KMS-11 (cell line): ENCODE measurements at regions not wholly inside any gene's neighbourhood (a gene's known extent, or its start where the extent isn't known, plus 50 kb on each side); places are given as distances from the start of the nearest gene placed in this dataset.

Experiments used
- H2AFZ ChIP-seq: fragments of 200-600 bp; sonication (generic); 2 replicates; pipeline ENCODE4 v1.6.1; 2016; ENCODE audit warnings: antibody characterized with exemption, mixed run types, low read depth
- H3K27ac ChIP-seq: fragments of 200-600 bp; sonication (generic); 2 replicates; pipeline ENCODE4 v1.6.1; 2016; ENCODE audit warnings: mild to moderate bottlenecking, mixed run types
- H3K27me3 ChIP-seq: fragments of 200-600 bp; sonication (generic); 2 replicates; pipeline ENCODE4 v1.6.1; 2017; ENCODE audit warnings: mild to moderate bottlenecking, low read depth, mixed run types, moderate library complexity; ENCODE audit not compliant: insufficient read depth
- H3K36me3 ChIP-seq: fragments of 200-600 bp; sonication (generic); 2 replicates; pipeline ENCODE4 v1.6.1; 2017; ENCODE audit warnings: mild to moderate bottlenecking, mixed run types; ENCODE audit not compliant: insufficient read depth
- H3K4me1 ChIP-seq: fragments of 200-600 bp; sonication (generic); 2 replicates; pipeline ENCODE4 v1.6.1; 2016; ENCODE audit warnings: mild to moderate bottlenecking, low read depth, mixed run types; ENCODE audit not compliant: poor library complexity, severe bottlenecking
- H3K4me2 ChIP-seq: fragments of 200-600 bp; sonication (generic); 2 replicates; pipeline ENCODE4 v1.7.0; 2016; ENCODE audit warnings: mild to moderate bottlenecking, mixed run types
- H3K4me3 ChIP-seq: fragments of 200-600 bp; sonication (generic); IDR thresholded peaks from 2 replicates; pipeline ENCODE4 v1.6.1; 2017; ENCODE audit warnings: low read depth, low read length, mixed read lengths; ENCODE audit not compliant: insufficient read depth
- H3K79me2 ChIP-seq: fragments of 200-600 bp; sonication (generic); 2 replicates; pipeline ENCODE4 v1.6.1; 2016; ENCODE audit warnings: low read depth, mixed run types; ENCODE audit not compliant: insufficient read depth
- H3K9ac ChIP-seq: fragments of 200-600 bp; sonication (generic); 2 replicates; pipeline ENCODE4 v1.6.1; 2016; ENCODE audit warnings: mild to moderate bottlenecking, mixed run types
- H4K20me1 ChIP-seq: fragments of 200-600 bp; sonication (generic); 2 replicates; pipeline ENCODE4 v1.6.1; 2016; ENCODE audit warnings: mild to moderate bottlenecking, mixed run types; ENCODE audit not compliant: insufficient read depth
- TF ChIP-seq, protein P1 (sequence below): fragments of 200-600 bp; sonication (generic); conservative IDR thresholded peaks from 2 replicates; pipeline ENCODE4 v1.6.1; 2017; ENCODE audit warnings: low read depth, mild to moderate bottlenecking, antibody characterized with exemption, low read length, moderate library complexity, mixed read lengths

DNA sequence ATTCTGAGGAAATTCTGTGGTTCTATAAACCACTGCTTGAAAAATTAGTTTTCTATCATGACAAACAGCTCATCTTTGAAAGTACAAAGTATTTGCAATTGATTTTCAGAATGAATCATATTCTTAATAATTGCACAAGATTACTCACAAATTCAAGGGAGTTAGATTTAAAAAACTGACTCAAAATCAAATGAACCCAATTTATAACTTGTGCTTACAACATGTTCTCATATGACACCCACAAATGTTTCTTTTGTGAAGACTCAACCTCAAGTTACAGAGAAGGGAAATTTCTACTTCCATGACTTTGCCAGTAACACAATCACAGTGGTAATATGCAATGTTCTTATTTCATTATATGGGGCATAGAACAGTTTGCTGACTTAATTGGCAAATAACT lies 272.0 kb upstream of the ACTBL2 start:
- no peaks in the 10 kb centered on the region for H3K36me3 ChIP-seq
- TF ChIP-seq, protein P1, sequence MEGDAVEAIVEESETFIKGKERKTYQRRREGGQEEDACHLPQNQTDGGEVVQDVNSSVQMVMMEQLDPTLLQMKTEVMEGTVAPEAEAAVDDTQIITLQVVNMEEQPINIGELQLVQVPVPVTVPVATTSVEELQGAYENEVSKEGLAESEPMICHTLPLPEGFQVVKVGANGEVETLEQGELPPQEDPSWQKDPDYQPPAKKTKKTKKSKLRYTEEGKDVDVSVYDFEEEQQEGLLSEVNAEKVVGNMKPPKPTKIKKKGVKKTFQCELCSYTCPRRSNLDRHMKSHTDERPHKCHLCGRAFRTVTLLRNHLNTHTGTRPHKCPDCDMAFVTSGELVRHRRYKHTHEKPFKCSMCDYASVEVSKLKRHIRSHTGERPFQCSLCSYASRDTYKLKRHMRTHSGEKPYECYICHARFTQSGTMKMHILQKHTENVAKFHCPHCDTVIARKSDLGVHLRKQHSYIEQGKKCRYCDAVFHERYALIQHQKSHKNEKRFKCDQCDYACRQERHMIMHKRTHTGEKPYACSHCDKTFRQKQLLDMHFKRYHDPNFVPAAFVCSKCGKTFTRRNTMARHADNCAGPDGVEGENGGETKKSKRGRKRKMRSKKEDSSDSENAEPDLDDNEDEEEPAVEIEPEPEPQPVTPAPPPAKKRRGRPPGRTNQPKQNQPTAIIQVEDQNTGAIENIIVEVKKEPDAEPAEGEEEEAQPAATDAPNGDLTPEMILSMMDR: no peak
- H3K27ac ChIP-seq: no peak overlapping the region
- H4K20me1 ChIP-seq: no peaks in the 10 kb centered on the region
- no peaks in the 10 kb centered on the region for H3K79me2 ChIP-seq
- peaks cover 6% of the 10 kb centered on the region for H3K4me1 ChIP-seq
- no peaks in the 10 kb centered on the region for H3K27me3 ChIP-seq
- H3K4me3 ChIP-seq: no peak overlapping the region
- no peak overlapping the region for H3K9ac ChIP-seq
- no peak overlapping the region for H3K4me2 ChIP-seq
- no peak overlapping the region for H2AFZ ChIP-seq

DNA sequence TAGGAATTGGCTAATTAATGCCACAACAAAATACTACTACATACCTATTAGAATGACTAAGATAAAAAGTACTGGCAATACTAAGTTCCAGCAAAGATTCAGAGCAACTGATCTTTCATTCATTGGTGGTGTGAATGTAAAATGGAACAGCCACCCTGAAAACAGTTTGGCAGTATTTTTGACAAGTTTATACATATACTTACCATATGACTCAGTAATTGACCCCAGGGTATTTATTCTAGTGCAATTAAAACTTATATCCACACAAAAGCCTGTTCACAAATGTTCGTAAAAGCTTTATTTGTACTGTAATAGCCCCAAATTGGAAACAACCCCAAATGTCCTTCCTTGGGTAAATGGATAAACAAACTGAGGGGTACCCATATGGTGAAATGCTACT lies 270.8 kb upstream of the ACTBL2 start:
- Histone ChIP-seq H3K9ac (no peak overlapping the region), H3K27ac (no peak overlapping the region), H3K27me3 (no peaks in the 10 kb centered on the region), H4K20me1 (no peaks in the 10 kb centered on the region), H3K36me3 (no peaks in the 10 kb centered on the region), H3K79me2 (no peaks in the 10 kb centered on the region), H3K4me2 (no peak overlapping the region), H3K4me3 (no peak overlapping the region), H2AFZ (no peak overlapping the region), H3K4me1 (peaks cover 18% of the 10 kb centered on the region)
- TF ChIP-seq, protein P1: no peak

DNA sequence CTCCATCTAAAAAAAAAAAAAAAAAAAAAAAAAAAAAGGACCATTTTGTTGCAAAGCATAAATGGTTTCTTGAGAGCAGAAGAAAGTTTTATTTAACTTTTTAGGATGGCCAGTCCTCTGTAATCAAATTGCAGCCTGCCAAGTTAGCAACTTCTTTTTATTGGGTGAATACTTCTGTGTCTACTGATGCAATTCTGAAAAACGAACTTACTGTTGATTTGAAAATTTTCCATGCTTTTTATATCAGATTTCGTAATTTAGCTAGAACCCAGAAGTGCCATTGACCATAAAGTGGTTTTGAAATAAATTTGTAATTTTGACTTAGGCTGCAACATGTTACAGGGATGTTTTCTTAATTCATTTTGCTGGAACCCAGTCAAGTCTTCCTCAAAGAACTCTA lies 269.1 kb upstream of the ACTBL2 start:
- no peak overlapping the region for H2AFZ ChIP-seq
- no peaks in the 10 kb centered on the region for H3K27me3 ChIP-seq
- H4K20me1 ChIP-seq: no peaks in the 10 kb centered on the region
- no peak overlapping the region for H3K4me3 ChIP-seq
- TF ChIP-seq, protein P1: no peak
- H3K27ac ChIP-seq: no peak overlapping the region
- H3K4me1 ChIP-seq: peaks cover 21% of the 10 kb centered on the region
- no peak overlapping the region for H3K9ac ChIP-seq
- no peaks in the 10 kb centered on the region for H3K36me3 ChIP-seq
- H3K79me2 ChIP-seq: no peaks in the 10 kb centered on the region
- H3K4me2 ChIP-seq: no peak overlapping the region

DNA sequence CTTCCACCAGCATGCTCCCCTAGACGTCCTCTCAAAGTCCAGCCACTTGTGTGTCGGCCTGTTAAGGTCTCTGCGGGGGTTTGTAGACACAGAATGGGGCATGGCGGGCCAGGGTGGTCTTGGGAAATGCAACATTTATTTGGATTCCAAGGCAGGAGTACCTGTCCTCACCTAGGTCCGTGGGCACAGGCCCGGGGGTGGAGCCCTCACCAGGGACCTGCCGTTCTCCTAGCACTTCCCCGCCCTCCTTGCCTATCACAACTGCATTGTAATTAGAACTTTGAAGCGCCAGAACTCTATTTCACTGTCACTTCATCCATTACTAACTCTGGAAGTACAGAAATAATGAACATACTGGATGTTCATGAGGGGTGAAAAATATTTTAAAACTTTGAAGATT lies 268.3 kb upstream of the ACTBL2 start:
- no peak overlapping the region for H3K4me2 ChIP-seq
- TF ChIP-seq, protein P1: no peak
- H2AFZ ChIP-seq: no peak overlapping the region
- H3K79me2 ChIP-seq: no peaks in the 10 kb centered on the region
- H3K27me3 ChIP-seq: no peaks in the 10 kb centered on the region
- no peak overlapping the region for H3K27ac ChIP-seq
- H3K36me3 ChIP-seq: no peaks in the 10 kb centered on the region
- H3K4me1 ChIP-seq: peaks cover 21% of the 10 kb centered on the region
- H4K20me1 ChIP-seq: no peaks in the 10 kb centered on the region
- no peak overlapping the region for H3K9ac ChIP-seq
- H3K4me3 ChIP-seq: no peak overlapping the region

DNA sequence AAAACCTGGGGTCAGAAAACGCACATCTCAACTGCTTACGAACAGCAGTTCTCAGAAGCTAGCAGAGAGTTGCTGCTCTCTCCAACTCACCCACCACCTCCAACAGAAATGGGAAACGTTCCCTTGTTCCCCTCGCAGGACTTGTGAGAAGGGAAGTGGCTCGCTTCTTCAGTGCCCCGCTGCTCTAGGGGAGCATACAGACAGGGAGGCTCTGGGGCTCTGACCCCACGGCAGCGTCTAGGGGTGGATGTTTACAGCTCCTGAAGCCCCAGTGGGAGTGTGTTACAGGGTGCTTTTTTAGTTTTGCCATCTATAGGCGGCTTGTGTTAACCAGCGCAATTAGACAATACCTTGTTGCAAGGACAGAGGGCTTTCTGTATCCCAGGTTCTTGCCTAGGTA lies 267.7 kb upstream of the ACTBL2 start:
- TF ChIP-seq, protein P1: no peak
- Histone ChIP-seq H3K27me3 (no peaks in the 10 kb centered on the region), H3K79me2 (no peaks in the 10 kb centered on the region), H3K4me3 (no peak overlapping the region), H3K27ac (no peak overlapping the region), H4K20me1 (no peaks in the 10 kb centered on the region), H2AFZ (no peak overlapping the region), H3K4me1 (peaks cover 21% of the 10 kb centered on the region), H3K4me2 (no peak overlapping the region), H3K36me3 (no peaks in the 10 kb centered on the region), H3K9ac (no peak overlapping the region)
